OCI-LY1 (cell line): ENCODE measurements at regions not wholly inside any gene's neighbourhood (a gene's known extent, or its start where the extent isn't known, plus 50 kb on each side); places are given as distances from the start of the nearest gene placed in this dataset.

Experiments used
- EZH2 ChIP-seq: fragments of 200-600 bp; sonication (generic), shearing (Covaris generic); IDR thresholded peaks from 2 replicates; pipeline ENCODE4 v1.8.0; 2017; ENCODE audit warnings: borderline replicate concordance, mixed run types, mild to moderate bottlenecking, antibody characterized with exemption, low read length, moderate library complexity, mixed read lengths
- TF ChIP-seq, protein P1 (sequence below): fragments of 200-600 bp; sonication (generic), shearing (Covaris generic); IDR thresholded peaks from 2 replicates; pipeline ENCODE4 v1.5.1; 2017; ENCODE audit warnings: mild to moderate bottlenecking, antibody characterized with exemption, low read length, moderate library complexity, mixed read lengths

DNA sequence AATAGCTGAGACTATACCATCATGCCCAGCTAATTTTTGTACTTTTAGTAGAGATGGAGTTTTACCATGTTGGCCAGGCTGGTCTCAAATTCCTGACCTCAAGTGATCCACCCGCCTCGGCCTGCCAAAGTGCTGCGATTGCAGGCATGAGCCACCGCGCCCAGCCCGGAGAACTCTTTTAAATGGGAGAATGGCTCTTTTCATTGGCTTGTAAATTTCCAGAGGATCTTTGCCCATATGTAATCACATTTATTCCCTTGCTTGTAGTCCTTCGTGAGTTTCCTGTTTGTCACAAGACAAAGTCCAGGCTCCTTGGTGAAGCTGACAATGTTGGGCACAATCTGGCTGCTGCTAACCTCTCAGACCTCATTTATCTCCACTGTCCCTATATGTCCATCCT, 135.1 kb downstream of the CEP57L1 start:
- TF ChIP-seq, protein P1, sequence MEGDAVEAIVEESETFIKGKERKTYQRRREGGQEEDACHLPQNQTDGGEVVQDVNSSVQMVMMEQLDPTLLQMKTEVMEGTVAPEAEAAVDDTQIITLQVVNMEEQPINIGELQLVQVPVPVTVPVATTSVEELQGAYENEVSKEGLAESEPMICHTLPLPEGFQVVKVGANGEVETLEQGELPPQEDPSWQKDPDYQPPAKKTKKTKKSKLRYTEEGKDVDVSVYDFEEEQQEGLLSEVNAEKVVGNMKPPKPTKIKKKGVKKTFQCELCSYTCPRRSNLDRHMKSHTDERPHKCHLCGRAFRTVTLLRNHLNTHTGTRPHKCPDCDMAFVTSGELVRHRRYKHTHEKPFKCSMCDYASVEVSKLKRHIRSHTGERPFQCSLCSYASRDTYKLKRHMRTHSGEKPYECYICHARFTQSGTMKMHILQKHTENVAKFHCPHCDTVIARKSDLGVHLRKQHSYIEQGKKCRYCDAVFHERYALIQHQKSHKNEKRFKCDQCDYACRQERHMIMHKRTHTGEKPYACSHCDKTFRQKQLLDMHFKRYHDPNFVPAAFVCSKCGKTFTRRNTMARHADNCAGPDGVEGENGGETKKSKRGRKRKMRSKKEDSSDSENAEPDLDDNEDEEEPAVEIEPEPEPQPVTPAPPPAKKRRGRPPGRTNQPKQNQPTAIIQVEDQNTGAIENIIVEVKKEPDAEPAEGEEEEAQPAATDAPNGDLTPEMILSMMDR, result no peak
- no peak for TF ChIP-seq EZH2
